ENCODE measurements at regions not wholly inside any gene's neighbourhood (a gene's known extent, or its start where the extent isn't known, plus 50 kb on each side); places are given as distances from the start of the nearest gene placed in this dataset.

DNA sequence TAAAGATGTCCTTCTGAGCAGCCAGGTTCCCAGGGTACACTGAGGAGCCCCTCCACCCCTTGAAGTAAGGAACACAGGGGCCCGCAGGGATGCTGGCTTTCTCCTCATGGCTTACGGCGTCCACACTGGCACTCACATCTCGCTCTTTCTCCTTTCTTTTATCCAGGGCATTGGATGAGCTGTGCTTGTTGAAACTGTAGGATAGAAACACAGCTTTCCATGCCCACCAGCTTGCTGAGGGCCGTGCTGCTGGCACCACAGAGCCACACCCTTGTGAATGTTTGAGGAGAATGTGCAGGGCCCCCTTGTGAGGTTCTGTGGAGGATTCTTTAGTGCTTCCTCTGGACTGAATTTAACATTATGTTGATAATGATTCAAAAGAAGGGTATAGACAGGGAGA is 51.7 kb upstream of the B3GAT1 start:
- Histone ChIP-seq H3K4me3 (ENCODE audit: low read depth, low read length) (no peak overlapping the region), H3K27me3 (ENCODE audit: control insufficient read depth, insufficient read depth, low read length) (no peaks in the 10 kb centered on the region), H3K36me3 (ENCODE audit: control insufficient read depth, insufficient read depth, low read length) (no peaks in the 10 kb centered on the region)
- FAIRE-seq (no peak), DNase-seq (ENCODE audit: low read depth) (no peak)
- TF ChIP-seq, protein P1, sequence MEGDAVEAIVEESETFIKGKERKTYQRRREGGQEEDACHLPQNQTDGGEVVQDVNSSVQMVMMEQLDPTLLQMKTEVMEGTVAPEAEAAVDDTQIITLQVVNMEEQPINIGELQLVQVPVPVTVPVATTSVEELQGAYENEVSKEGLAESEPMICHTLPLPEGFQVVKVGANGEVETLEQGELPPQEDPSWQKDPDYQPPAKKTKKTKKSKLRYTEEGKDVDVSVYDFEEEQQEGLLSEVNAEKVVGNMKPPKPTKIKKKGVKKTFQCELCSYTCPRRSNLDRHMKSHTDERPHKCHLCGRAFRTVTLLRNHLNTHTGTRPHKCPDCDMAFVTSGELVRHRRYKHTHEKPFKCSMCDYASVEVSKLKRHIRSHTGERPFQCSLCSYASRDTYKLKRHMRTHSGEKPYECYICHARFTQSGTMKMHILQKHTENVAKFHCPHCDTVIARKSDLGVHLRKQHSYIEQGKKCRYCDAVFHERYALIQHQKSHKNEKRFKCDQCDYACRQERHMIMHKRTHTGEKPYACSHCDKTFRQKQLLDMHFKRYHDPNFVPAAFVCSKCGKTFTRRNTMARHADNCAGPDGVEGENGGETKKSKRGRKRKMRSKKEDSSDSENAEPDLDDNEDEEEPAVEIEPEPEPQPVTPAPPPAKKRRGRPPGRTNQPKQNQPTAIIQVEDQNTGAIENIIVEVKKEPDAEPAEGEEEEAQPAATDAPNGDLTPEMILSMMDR (IDR thresholded peaks at IDR 0.05; ENCODE audit: insufficient read depth, low read length, severe bottlenecking): no peak

All from bronchial epithelial cell (primary cell).